GM19238 (cell line): ENCODE measurements at regions not wholly inside any gene's neighbourhood (a gene's known extent, or its start where the extent isn't known, plus 50 kb on each side); places are given as distances from the start of the nearest gene placed in this dataset.
"Not testable (repeated sequence)": the region's sequence is repeated elsewhere in the genome, so short reads cannot be mapped to it uniquely, and the experiment has no call there.

Experiments used
- DNase-seq: peaks from one replicate; pipeline ENCODE4 v3.0.0; 2011; ENCODE audit warnings: low spot score; ENCODE audit not compliant: insufficient read length

DNA sequence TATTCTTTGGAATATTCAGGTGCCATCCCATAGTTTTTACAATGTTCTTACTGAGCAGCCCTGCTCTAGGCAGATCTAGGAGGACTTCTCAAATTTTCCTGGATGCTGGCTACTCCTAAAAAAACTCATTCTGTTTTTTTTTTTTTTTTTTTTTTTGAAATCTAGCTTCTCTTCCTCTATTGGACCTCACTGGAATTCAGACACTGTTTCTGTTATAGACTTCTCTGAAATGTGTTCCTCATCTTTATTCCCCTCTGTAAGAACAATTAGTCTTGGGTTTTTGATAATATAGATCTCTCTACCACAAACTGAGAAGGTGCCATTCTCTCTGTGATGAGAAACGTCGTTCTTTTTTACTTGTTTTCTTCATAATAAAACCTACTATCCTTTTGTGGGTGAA lies 115.3 kb upstream of the CCND2 start:
- no peak for DNase-seq

DNA sequence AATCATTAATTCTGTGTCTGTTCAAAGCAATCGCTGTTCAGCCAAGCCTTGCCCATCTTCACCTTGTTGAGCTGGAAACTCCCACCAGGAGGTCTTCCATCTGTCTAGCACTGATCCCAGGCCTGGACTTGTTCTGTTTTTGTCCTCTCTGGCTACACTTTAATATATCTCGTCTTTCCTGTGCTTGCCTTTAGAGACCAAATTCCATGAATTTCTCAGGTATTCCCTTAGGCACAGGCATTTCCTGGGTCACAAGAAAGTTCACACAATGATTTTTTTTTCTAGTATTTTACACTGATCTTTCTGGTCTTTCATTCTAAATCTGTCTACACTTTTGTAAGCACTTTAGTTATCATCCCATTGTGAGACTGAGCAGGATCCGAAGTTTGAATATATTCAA lies 116.4 kb upstream of the CCND2 start:
- DNase-seq: no peak

DNA sequence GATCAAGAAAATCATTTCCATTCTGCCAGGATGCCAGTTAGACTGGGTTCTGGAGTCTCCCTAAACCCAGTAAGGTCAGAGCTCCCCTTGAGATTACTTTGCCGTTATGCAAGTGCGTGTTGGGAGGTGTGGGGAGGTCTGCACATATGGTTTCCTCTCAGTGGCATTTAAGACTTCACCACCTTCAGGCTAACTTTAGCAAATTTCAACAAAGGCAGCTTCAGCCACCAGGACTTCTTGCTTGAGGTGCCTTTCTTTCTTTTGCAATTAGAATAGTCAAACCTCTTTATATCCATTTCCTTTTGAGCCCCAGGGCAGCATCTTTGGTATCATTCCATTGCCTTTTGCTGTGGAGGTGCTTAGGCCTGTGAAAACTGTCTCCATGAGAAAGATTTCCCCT lies 117.2 kb upstream of the CCND2 start:
- DNase-seq: no peak

DNA sequence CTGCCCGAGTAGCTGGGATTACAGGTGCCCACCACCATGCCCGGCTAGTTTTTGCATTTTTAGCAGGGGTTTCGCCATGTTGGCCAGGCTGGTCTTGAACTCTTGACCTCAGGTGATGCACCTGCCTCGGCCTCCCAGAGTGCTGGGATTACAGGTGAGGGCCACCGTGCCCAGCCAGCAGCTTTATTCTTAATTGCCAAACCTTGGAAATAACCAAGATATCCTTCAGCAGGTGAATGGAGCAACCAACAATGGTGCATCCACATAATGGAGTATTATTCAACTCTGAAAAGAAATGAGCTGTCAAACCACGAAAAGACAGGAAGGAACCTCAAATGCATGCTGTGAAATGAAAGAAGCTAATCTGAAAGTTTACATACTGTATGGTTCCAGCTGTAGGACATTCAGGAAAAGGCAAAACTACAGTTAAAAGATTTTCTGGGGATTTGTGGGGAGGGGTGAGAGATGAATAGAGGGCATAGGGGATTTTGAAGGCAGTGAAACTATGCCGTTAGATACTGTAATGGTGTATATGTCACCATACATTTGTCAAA lies 118.8 kb upstream of the CCND2 start:
- DNase-seq: no peak

DNA sequence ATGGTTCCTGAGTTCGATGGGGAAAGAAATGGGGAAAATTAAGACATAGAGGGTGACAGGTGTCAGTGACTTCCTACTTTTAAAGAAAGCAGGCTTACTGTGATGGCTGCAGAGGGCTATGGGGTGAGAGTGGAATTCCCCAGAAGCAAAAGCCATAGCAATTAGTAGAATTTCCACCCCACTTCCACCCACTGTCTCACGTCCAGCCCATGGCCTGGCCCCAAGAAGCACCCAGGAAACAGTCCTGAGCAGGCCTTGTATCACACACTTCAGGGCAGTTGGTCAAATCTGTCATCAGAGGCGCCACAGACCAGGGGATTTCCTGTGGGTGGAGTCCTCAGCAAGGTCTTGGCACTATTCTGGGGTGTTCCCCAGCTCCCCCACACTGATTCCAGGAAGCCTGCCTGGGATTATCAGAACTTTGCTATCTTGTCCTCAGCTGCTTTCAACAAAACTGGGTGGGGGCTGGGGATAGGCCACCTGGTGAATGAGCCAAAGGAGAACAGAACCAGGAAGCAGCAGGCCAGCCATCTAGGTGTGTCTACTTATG lies 120.1 kb upstream of the CCND2 start:
- DNase-seq: peak; percentile 48

DNA sequence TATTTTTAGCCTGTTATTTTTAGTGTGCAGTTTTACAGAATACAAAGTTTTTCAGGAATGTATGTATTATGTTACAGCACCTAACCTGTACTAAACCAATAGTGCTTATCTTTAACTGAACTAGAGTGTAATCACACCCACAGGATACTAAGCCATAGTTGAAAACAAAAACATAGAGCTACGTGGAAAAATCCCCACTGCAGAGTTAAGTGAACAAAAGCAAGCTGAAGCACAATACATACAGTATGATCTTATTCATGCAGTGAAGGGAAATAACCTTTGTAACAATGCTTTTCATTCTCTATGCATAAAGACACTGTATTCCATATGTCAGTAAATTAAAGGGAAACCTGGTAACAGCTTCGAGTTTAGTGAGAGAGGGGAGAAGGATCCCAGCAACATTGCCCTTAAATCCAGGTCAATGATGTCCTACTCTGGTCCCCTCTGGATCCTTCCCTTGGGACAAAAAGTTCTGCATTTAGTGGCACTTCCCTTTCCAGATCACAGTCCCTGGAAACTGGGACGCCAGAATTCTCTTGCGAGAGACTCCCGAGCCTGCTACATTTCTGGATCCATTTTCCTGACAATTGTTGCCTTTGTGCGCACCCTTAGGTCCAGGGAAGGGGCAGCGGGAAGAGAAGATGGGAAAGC lies 121.3 kb upstream of the CCND2 start:
- DNase-seq: no peak

DNA sequence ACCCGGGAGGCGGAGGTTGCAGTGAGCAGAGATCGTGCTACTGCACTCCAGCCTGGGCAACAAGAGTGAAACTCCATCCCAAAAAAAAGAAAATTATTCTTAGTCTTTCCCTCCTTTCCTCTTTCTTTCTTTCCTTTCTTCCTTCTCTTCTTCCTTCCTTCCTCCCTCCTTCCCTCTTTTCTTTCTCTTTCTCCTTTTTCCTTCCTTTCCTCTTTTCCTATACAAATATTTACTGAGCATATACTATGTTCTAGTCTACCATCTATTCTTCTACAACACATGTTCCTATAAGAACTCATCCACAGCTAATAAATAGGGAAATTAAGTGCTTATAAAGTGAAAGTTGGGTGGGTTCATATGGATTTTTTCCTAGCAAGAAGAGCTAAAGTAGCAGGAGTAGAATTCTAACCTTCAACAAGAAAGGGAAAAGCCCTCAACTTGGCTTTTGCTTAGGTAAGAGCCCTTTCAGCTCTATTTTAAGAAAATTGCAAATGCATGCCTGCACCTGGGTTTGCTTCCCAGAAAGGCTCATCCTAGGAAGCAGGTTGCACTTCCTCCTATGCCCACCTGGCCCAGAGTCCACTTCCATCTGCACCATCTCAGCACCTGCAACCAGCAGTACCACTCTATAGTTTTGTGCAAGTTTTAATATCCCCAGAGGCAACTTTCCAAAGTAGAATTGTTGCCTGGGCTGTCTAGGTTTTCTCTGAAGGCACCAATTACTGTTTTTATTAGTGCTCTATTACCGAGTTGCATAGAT lies 122.0 kb upstream of the CCND2 start:
- DNase-seq: no peak

DNA sequence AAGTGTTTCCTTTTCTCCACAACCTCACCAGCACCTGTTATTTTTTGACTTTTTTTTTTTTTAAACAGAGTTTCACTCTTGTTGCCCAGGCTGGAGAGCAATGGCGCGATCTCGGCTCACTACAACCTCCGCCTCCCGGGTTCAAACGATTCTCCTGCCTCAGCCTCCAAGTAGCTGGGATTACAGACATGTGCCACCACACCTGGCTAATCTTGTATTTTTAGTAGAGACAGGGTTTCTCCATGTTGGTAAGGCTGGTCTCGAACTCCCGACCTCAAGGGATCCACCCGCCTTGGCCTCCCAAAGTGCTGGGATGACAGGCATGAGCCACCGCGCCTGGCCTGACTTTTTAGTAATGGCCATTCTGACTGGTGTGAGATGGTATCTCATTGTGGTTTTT lies 123.2 kb upstream of the CCND2 start:
- not testable (repeated sequence) for DNase-seq

DNA sequence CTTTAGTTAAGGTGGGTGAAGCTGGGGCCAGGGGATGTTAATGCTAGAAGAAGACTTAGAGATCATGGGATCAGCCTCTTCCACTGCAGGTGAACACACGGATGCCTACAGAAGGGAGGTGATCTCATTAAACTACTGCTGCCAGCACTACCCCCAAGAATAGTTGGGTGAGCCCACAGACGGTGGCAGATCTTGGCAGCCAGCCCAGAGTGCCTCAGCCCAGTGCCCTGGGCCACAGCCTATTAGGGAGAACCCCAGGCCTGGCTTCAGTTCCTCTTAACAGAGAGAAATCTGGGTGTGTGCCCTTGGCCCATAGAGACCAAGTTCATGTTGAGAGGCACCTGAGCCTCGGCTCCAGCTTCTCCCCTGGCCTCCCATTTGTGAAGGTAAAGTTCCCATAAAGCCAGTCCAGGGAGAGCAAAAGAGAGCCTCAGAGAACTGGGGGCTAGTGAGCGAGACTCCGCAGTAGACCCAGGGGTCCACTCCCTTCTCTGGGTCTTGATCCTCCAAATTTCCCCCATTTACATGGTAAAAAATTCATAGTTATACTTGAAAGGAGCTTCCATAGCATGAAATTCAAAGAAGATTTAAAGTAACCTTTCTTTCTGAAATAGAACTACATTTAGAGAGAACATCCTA lies 125.0 kb upstream of the CCND2 start:
- no peak for DNase-seq

DNA sequence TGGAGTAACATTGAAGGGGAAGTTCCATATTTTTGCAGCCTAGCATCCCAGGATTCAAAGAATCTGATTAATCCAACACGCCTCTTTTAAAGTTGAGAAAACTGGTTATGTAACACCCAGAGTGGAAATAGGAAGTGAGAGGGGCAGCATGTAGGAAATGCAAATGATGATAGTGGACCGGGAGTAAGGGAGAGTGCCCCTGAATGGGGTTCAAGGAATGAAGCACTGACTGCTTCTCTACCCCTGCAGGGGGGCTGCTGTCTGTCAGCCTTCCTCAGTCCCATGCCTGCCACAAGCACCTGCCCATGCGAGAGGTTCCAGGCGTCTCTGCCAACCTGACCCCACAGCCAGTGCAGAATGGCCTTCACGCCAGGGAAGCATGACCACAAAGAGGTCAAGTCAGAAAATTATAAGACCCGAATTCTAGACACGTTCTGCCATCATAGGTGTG lies 126.5 kb upstream of the CCND2 start:
- DNase-seq: no peak

DNA sequence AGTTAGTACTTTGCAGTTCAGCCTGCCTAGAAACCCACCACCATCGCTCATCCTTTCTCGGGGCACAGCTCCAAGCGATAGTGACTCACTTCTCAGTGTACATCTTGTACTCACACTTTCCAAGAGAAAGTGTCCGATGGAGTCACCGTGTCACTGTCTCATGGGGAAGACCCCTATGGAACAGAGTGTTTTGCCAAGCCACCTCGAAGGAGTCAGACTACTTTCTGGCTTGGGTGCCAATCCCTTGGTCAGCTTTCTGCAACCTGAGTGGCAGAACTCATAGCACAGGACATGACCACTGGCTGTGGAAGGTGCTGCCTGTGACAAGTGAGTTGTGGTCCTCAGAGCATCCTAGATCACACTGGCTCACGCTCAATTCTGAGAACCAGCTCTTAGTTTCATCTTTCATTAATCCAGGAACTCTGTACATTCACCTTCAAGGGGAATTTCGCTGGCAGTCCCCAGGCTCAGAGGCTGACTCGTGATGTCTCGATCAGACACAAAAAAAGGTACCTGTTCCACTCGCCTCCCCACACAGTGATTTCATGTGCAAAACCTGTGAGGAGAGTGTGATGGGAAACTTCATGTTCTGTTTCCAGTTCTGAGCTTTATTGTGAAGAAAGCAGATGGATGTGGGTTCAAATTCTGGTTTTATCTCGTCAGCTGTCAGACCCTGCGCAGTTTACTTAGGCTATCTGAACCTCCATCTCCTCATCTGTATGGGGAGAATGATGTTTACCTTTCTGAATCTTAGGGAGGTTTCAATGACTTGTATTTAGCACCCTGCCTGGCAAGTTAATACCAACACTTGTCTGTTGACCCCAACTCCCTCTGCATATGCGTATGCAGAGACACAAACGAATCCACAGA lies 127.3 kb upstream of the CCND2 start:
- no peak for DNase-seq

DNA sequence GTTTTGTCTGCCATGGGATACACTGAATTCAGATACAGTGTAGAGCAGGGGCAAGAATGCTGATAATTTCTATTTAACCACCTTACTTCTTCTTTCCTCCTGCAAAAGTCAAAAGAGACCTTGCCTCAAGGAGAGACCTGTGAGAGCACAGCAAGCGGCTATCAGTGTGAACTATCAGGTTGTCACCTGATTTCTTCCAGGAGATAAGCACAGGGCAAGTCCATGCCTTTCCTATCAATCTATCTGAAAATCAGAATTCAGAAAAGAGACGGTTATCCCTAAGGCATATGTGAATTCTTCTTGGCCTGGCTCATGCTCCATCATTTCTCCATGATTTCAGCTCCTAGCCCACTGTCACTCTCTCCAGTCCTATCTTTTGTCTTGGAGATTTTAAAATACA lies 128.9 kb upstream of the CCND2 start:
- no peak for DNase-seq

DNA sequence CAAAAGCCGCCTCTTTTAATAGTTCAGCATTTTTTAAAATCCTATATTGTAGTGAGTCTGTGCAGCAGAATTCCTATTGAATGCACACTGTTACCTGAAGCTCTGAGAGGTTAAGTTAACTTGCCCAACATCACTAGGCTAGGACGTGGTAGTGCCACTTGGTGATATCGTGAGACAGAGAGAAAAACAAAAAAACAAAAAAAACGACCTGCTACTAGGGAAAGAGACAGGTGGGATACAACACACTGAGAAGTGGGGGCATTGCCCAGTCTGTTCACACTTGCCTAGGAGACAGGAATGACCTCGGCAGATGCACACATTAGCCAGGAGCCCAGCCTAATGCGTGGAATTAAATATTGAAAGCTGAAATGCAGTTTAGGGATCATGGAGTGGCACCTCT lies 129.7 kb upstream of the CCND2 start:
- DNase-seq: no peak

DNA sequence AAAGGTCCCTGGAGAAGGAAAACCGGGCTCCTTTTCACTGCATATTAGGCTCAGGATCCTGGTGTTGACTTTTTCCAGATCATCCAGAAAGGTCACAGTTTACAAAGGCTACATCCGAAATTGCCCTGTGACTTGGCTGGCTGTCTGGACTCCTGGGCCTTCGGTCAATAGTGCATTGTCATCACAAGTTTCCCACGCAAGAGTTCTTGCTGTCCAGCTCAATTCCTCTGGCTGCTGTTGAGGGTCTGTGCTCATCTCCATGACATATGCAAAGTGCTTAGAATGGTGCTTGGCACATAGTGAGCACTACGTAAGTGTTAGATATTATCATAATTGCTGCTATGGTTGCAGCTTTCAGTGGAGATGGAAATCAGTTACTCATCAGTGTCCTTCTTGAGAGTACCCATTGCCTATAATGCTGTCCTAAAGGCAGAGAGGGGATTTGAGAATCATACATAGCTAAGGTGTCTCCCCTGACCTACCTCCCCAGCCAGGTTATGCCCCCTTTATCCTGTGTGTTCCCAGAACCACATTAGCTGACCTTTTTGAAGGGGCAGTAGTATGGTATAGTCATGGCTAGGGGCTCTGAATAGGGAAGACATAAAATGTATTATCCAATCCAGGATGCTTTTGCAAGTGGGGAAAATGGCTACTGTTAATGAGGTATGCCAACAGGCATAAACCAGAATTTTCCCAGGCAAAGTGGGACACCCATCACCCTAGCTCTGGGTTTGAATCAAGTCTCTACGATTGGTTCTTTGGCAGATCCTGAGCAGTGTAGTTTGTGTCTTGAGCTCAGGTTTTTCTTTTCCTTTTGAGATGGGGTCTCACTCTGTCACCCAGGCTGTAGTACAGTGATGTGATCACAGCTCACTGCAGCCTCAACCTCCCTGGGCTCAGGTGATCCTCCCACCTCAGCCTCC lies 132.0 kb upstream of the CCND2 start:
- no peak for DNase-seq

DNA sequence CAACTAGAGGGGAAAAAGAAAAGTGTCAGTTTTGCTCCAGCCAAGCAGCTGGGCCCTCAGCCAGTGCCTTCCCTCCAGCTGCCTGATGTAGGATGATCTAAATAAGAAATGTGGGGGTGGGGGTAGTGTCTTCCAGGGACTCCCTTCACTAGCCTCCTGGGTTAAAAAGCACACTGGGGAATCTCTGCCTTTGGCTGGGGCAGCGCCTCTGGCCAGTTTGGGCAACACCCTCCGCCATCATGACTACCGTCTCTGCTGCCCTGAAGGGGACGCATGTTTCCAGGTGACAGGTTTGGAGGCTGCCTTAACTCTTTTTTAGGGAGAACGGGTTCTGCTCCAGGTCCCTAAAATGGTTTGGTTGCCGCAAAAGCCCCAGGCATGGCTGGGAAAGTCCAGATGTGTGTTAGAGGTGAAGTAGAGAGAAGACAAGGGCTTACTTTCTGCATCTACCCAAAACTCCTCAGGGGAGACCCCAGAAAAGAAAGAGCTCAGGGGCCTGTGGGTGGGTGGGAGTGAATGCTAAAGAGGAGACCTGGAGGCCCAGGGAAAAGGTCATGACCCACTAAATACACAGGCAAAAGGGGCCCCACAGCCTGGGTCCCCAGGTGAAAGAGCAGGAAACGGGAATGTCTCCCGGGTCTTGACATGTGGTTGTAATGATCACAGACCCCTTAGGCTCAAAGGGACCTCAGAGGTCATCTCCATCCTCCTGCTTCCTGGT lies 132.8 kb upstream of the CCND2 start:
- DNase-seq: no peak

DNA sequence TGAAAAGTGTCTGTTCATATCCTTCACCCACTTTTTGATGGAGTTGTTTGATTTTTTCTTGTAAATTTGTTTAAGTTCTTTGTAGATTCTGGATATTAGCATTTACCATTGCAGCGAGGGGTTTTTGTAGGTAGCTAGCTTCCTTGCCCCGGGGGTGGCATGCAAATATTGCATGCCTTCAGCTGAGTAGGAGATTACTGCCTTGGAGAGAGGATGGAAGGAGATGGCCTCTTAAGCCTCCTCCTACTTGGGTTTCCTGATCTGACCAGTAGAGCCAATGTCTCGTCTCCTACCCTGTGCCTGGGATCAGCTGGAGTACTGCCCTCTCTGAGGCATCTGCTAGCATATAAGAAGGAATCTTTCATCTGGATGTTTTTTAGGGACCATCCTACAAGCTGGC lies 134.4 kb upstream of the CCND2 start:
- DNase-seq: no peak

DNA sequence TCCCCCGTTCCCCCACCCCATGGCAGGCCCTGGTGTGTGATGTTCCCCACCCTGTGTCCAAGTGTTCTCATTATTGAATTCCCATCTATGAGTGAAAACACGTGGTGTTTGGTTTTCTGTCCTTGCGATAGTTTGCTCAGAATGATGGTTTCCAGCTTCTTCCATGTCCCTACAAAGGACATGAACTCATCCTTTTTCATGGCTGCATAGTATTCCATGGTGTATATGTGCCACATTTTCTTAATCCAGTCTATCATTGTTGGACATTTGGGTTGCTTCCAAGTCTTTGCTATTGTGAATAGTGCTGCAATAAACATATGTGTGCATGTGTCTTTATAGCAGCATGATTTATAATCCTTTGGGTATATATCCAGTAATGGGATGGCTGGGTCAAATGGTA lies 135.0 kb upstream of the CCND2 start:
- DNase-seq: not testable (repeated sequence)

DNA sequence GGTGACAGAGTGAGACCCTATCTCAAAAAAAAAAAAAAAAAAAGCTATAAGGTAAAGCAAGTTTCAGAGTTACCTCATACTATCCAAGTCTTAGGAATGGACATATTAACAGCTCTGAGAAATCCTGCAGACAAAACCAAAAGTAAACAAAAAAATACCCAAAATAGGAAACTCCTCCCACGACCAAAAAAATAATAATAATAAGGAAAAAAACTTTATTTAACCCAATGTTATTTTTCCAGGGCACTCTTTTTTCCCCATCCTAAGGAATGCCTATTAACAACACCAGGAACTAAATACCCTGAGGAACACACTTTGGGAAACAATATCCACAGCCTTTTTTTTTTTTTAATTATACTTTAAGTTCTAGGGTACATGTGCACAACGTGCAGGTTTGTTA lies 135.5 kb upstream of the CCND2 start:
- DNase-seq: no peak

DNA sequence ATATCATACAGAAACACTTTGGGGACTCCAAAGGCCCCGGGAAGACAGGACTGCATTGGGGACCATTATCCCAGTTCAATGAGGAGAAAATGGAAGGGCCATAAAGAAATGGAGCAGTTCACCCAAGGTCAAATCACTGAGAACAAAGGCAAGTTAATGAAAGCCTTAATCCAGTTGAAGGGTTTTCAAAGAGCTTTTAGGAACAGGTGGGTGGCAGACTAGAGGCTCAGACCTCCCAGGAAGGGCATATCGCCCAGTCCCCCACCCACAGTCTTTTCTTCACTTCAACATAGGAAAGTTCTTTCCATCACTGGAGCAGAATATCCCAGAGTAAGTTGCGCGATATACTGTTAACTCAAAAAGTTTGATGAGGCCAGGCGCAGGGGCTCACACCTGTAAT lies 136.1 kb upstream of the CCND2 start:
- no peak for DNase-seq
